K562 (cell line): ENCODE measurements at regions not wholly inside any gene's neighbourhood (a gene's known extent, or its start where the extent isn't known, plus 50 kb on each side); places are given as distances from the start of the nearest gene placed in this dataset.

Experiments used
- ATAC-seq: fragments of 200-7000 bp; cut with Tn5 transposase; 3 replicates; pipeline ENCODE4 v1.9.1; 2020; ENCODE audit warnings: moderate library complexity
- BruUV-seq: library from RNA; stranded (reverse); fragments of 400-500 nt; replicated peaks from 2 replicates; lab custom pipeline; 2021; lab: Mats Ljungman, UMichigan
- CTCF ChIA-PET: fragments of 300-600 bp; formaldehyde crosslinking; extraction: SDS; loops from one replicate; lab custom pipeline; 2021; ENCODE audit warnings: low intra/inter-chr PET ratio; lab: Yijun Ruan, JAX
- POLR2A ChIA-PET: fragments of 300-600, 350-650 bp; sonication (Branson Sonifier 250); formaldehyde crosslinking; extraction: SDS; loops from one replicate; lab custom pipeline; 2021; ENCODE audit warnings: antibody characterized with exemption, inconsistent platforms; lab: Yijun Ruan, JAX
- DNase-seq, 4 experiments: peaks; one replicate each; pipeline versions ENCODE4 v3.0.0 to v3.0.0-alpha.2; 2011 to 2018; ENCODE audit warnings: low spot score in 3 of 4, mixed read lengths in 3 of 4; ENCODE audit errors: extremely low read depth in 1 of 4
- FAIRE-seq: peaks from 2 replicates; lab custom pipeline; 2011; peaks lifted over from hg19 to GRCh38; lab: Jason Lieb, UNC
- H2AFZ ChIP-seq: 2 replicates; pipeline ENCODE4 v1.6.0; 2011; ENCODE audit warnings: low read depth, low read length, control low read depth, inconsistent platforms
- H3K27ac ChIP-seq: fragments of 200-600 bp; 3 replicates; pipeline ENCODE4 v1.8.0; 2011; ENCODE audit warnings: low read depth, mild to moderate bottlenecking, control low read depth, inconsistent platforms, low read length, moderate library complexity, mixed read lengths; ENCODE audit errors: extremely low read depth
- H3K27me3 ChIP-seq, 2 experiments: fragments of 300-600 bp in 1 of 2; 2 replicates in 1 of 2; 3 replicates in 1 of 2; pipeline versions ENCODE4 v1.6.0 to v1.8.0; 2011; ENCODE audit warnings: inconsistent platforms in 2 of 2, low read length in 2 of 2, mild to moderate bottlenecking in 1 of 2, mixed read lengths in 1 of 2, moderate library complexity in 1 of 2; ENCODE audit not compliant: control insufficient read depth in 2 of 2, insufficient read depth in 2 of 2
- H3K36me3 ChIP-seq: fragments of 300-600 bp; 3 replicates; pipeline ENCODE4 v1.8.0; 2011; ENCODE audit warnings: mild to moderate bottlenecking, low read length, inconsistent platforms; ENCODE audit not compliant: control insufficient read depth, insufficient read depth
- H3K4me1 ChIP-seq, 2 experiments: fragments of 200-600 bp in 1 of 2; replicated peaks in 1 of 2; 2 replicates in 1 of 2; 3 replicates in 1 of 2; pipeline versions ENCODE4 v1.5.1 to v1.8.0; 2011; ENCODE audit warnings: inconsistent platforms in 2 of 2, low read length in 2 of 2, mild to moderate bottlenecking in 1 of 2, mixed read lengths in 1 of 2, moderate library complexity in 1 of 2; ENCODE audit not compliant: control insufficient read depth in 2 of 2, insufficient read depth in 2 of 2
- H3K4me2 ChIP-seq: 2 replicates; pipeline ENCODE4 v1.6.1; 2011; ENCODE audit warnings: low read length, control low read depth, inconsistent platforms, mixed read lengths; ENCODE audit not compliant: insufficient read depth
- H3K4me3 ChIP-seq: fragments of 200-600 bp; sonication (generic), shearing (Covaris generic); 2 replicates; pipeline ENCODE4 v1.5.1; 2016; ENCODE audit warnings: control low read depth, inconsistent platforms
- H3K79me2 ChIP-seq: fragments of 200-600 bp; 3 replicates; pipeline ENCODE4 v1.8.0; 2011; ENCODE audit warnings: low read length, inconsistent platforms; ENCODE audit not compliant: control insufficient read depth, insufficient read depth
- H3K9ac ChIP-seq, 2 experiments: 2 replicates each; pipeline versions ENCODE4 v1.6.0 to v1.6.1; 2011; ENCODE audit warnings: low read depth in 2 of 2, low read length in 2 of 2, control low read depth in 1 of 2, inconsistent platforms in 1 of 2, mild to moderate bottlenecking in 1 of 2, mixed read lengths in 1 of 2; ENCODE audit not compliant: insufficient read depth in 1 of 2
- H3K9me1 ChIP-seq: one replicate; pipeline ENCODE4 v1.6.0; 2011; ENCODE audit warnings: inconsistent platforms, mild to moderate bottlenecking, low read length, moderate library complexity; ENCODE audit not compliant: control insufficient read depth, insufficient read depth
- H3K9me3 ChIP-seq: replicated peaks from 2 replicates; pipeline ENCODE4 v1.5.1; 2011; ENCODE audit warnings: low read depth, low read length, inconsistent platforms; ENCODE audit not compliant: control insufficient read depth, insufficient read depth
- H4K20me1 ChIP-seq: replicated peaks from 2 replicates; pipeline ENCODE4 v1.6.1; 2011; ENCODE audit warnings: low read length, inconsistent platforms, mixed read lengths; ENCODE audit not compliant: control insufficient read depth, insufficient read depth
- BCLAF1 ChIP-seq, 2 experiments: fragments of 450-650 bp in 1 of 2; IDR thresholded peaks; 2 replicates each; pipeline ENCODE4 v1.6.1; 2011 to 2017; ENCODE audit warnings: low read depth in 2 of 2, antibody characterized with exemption in 1 of 2, borderline replicate concordance in 1 of 2, low read length in 1 of 2, mild to moderate bottlenecking in 1 of 2, mixed read lengths in 1 of 2; ENCODE audit not compliant: control insufficient read depth in 1 of 2
- FOXA3 ChIP-seq, 2 experiments: fragments of 450-650 bp in 1 of 2; sonication (generic) in 1 of 2; formaldehyde crosslinking; IDR thresholded peaks in 1 of 2; conservative IDR thresholded peaks in 1 of 2; 2 replicates each; pipeline versions ENCODE4 v1.4.0 to v1.8.0; 2020 to 2022; ENCODE audit warnings: mild to moderate bottlenecking in 2 of 2, missing genetic modification reagents in 1 of 2
- MAX ChIP-seq: sonication (generic); formaldehyde crosslinking; IDR thresholded peaks from 2 replicates; pipeline ENCODE4 v1.9.0; 2022; ENCODE audit warnings: mild to moderate bottlenecking, missing genetic modification reagents
- MCM7 ChIP-seq, 2 experiments: fragments of 450-650 bp; IDR thresholded peaks; 2 replicates each; pipeline ENCODE4 v1.6.1; 2016 to 2018
- MNT ChIP-seq, 2 experiments: fragments of 450-650 bp; conservative IDR thresholded peaks; 2 replicates each; pipeline ENCODE4 v1.6.1; 2017; ENCODE audit warnings: mild to moderate bottlenecking in 2 of 2, moderate library complexity in 2 of 2
- SMARCA5 ChIP-seq: fragments of 450-650 bp; IDR thresholded peaks from 2 replicates; pipeline ENCODE4 v1.6.1; 2016
- ZNF184 ChIP-seq: sonication (generic); formaldehyde crosslinking; IDR thresholded peaks from 2 replicates; pipeline ENCODE4 v1.5.0; 2020; ENCODE audit warnings: missing genetic modification reagents
- ZNF197 ChIP-seq: fragments of 200-800 bp; sonication (Bioruptor generic); IDR thresholded peaks from 2 replicates; pipeline ENCODE4 v1.6.1; 2016; ENCODE audit warnings: low read depth, missing genetic modification characterization, missing compliant biosample characterization
- ZNF707 ChIP-seq: fragments of 250-450 bp; sonication (Bioruptor Pico); conservative IDR thresholded peaks from 2 replicates; pipeline ENCODE4 v1.8.0; 2022; ENCODE audit warnings: inconsistent platforms, mild to moderate bottlenecking, moderate library complexity
- WGBS: fragments of 100-300 bp; shearing (Covaris generic); methylation state at CpG from one replicate; pipeline ENCODE4 v1.1.6; 2016; ENCODE audit warnings: low coverage, mixed read lengths; ENCODE audit not compliant: insufficient coverage; ENCODE audit errors: missing lambda C conversion rate; 5-methylcytosine and 5-hydroxymethylcytosine counted together
- in situ Hi-C: fragments of 300-500 bp; cut with MboI; formaldehyde crosslinking; loops from 4 replicates; pipeline ENCODE4 v1.15.0; 2018; ENCODE audit warnings: inconsistent platforms, mixed read lengths
- intact Hi-C: fragments of 100-400 bp; cut with micrococcal nuclease; formaldehyde crosslinking; loops from 2 replicates; pipeline ENCODE4 v1.14.2; 2022

- TF ChIP-seq FOXA3 (CRISPR knock-in tag; conservative IDR thresholded peaks at IDR 0.05 in 1 of 2, IDR thresholded peaks at IDR 0.05 in 1 of 2), result no peak
- no peak for TF ChIP-seq ZNF707
Measured at GRCh38 chr6:51550243-51550642, 537.2 kb downstream of the PKHD1 start (continued).

GRCh38 chr6:51552435-51552834, 535.0 kb downstream of the PKHD1 start:
- no peak overlapping the region for H3K9ac ChIP-seq
- H3K9me3 ChIP-seq, result no peaks in the 10 kb centered on the region
- POLR2A ChIA-PET, result no interaction called here
- H3K4me2 ChIP-seq, result no peak overlapping the region
- DNase-seq (no peak), FAIRE-seq (no peak)
- no peak overlapping the region for H2AFZ ChIP-seq
- no peaks in the 10 kb centered on the region for H3K9me1 ChIP-seq
- intact Hi-C loops, result no loop called here
- no peaks in the 10 kb centered on the region for H3K27me3 ChIP-seq
- H4K20me1 ChIP-seq, result no peaks in the 10 kb centered on the region
- 0% methylated on average over 3 of the region's 3 CpGs for WGBS
- H3K4me1 ChIP-seq, result no peaks in the 10 kb centered on the region
- in situ Hi-C loops, result no loop called here
- H3K4me3 ChIP-seq, result no peak overlapping the region
- TF ChIP-seq MCM7 (IDR thresholded peaks at IDR 0.05) (no peak), ZNF184 (CRISPR knock-in tag) (no peak), MAX (CRISPR knock-in tag) (no peak), MNT (conservative IDR thresholded peaks at IDR 0.05) (no peak), BCLAF1 (IDR thresholded peaks at IDR 0.05; ENCODE audit: borderline replicate concordance in 1 of 2, control insufficient read depth in 1 of 2, low read depth in 2 of 2, low read length in 1 of 2) (no peak), ZNF197 (CRISPR knock-in tag) (no peak), SMARCA5 (no peak)
- TF ChIP-seq, all 486 proteins: peak for 0
- Histone ChIP-seq H3K36me3 (no peaks in the 10 kb centered on the region), H3K79me2 (no peaks in the 10 kb centered on the region), H3K27ac (no peak overlapping the region)
- BruUV-seq, result no TSS peak
- no peak for ATAC-seq
- CTCF ChIA-PET, result no interaction called here
